ENCODE measurements at regions not wholly inside any gene's neighbourhood (a gene's known extent, or its start where the extent isn't known, plus 50 kb on each side); places are given as distances from the start of the nearest gene placed in this dataset.

- TF ChIP-seq CTCF (conservative IDR thresholded peaks at IDR 0.05): no peak
- H3K27ac ChIP-seq: no peak overlapping the region
These were observed 381.4 kb downstream of the BCOR start for GRCh38 chrX:39716401-39716800.

- no peak for TF ChIP-seq CTCF (conservative IDR thresholded peaks at IDR 0.05)
- no peak overlapping the region for H3K27ac ChIP-seq
These were observed 380.8 kb downstream of the BCOR start for GRCh38 chrX:39716802-39717540.

DNA sequence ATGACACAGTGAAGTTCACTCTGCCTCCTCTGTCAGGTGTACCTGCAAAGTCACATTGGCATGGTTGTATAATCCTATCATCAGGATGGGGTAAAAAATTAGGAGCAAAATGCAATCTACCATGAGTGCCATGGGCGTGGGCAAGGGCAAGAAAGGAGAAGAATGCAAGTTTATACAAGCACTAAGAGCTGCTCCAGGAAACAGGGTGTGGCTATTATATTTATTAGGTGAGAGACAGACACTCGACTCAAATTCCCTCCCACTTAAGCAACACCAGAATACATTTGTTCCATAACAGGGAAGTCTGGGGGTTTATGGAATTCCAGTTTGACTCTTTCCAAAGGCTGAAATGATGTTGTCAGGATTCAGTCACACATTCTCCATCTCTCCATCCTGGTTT is 378.8 kb downstream of the BCOR start:
- no peak for TF ChIP-seq CTCF (conservative IDR thresholded peaks at IDR 0.05)
- H3K27ac ChIP-seq: no peak overlapping the region

GRCh38 chrX:39720945-39721344 is 376.8 kb downstream of the BCOR start:
- no peak for TF ChIP-seq CTCF (conservative IDR thresholded peaks at IDR 0.05)

DNA sequence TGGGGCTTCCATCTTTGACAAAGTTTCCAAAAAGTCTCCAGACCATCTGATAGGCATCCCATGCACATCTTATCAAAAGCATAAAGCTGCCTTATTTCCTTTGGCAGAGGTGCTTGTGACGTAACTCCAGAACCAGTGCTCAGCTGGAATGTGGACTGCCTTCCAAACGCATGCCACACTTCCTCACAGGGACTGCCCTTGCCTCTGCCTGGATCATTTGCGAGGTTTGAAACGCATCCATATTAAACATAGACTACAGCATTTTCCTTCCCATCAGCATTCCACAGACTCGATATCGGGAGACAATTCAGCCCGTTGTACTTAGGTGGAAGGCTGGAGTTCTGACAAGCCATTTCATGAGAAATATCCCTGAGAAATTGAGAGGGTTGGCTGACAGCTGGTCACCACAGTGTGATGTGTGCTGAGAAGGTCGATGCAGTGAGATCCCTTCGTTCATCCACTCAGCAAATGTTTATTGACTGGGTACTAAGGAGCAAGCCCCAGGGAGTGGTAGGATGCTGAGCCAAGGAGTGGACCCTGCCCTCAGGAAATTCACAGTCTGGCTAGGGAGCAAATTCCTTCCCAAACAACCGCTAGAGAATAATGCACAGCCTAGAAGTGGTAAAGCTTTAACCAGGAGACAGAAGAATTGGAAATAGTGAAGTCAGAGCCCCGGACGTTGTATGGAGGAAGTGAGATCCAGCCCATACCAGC is 376.0 kb downstream of the BCOR start:
- H3K27ac ChIP-seq: no peak overlapping the region
- TF ChIP-seq CTCF (conservative IDR thresholded peaks at IDR 0.05): no peak

More at GRCh38 chrX:39720945-39721344, 376.8 kb downstream of the BCOR start:
- no peak overlapping the region for H3K27ac ChIP-seq

DNA sequence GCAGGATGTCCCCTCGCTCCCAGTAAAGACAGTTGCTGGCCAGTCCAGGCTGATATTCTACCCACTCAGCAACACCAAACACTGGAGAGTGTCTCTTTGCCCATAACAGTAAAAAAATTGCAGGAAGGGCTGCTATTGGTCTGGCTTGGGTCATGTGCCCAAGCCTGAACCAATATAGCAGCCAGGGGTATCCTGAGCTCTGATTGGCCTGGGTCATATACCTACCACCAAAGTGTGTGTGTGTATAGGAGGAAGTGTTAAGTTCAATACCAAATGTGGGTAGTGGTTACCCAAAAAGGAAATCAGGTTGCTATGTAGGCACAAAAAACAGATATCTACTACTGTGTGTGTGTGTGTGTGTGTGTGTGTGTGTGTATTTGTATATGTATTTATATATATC is 373.2 kb downstream of the BCOR start:
- peak overlapping the region; percentile 23; the same call in 1 of the 2 replicates for H3K27ac ChIP-seq
- TF ChIP-seq CTCF (conservative IDR thresholded peaks at IDR 0.05): no peak

- H3K27ac ChIP-seq: peak overlapping the region; percentile 23
- no peak for TF ChIP-seq CTCF (conservative IDR thresholded peaks at IDR 0.05)
These were observed 372.6 kb downstream of the BCOR start for GRCh38 chrX:39725114-39725513.

All from VCaP (cell line).